Pancreas (tissue), 10 donors: ENCODE measurements at regions not wholly inside any gene's neighbourhood (a gene's known extent, or its start where the extent isn't known, plus 50 kb on each side); places are given as distances from the start of the nearest gene placed in this dataset.

Experiments
- ATAC-seq, 4 donors: fragments of 200-7000 bp; cut with Tn5 transposase; one replicate each; pipeline versions ENCODE4 v1.8.0 to v1.9.1; 2020; ENCODE audit warnings: mild to moderate bottlenecking in 4 of 4, moderate library complexity in 4 of 4
- DNase-seq, 6 donors: peaks; one replicate each; pipeline ENCODE4 v3.0.0-alpha.2; 2020
- FAIRE-seq: peaks from 2 replicates; lab custom pipeline; 2012; peaks lifted over from hg19 to GRCh38; lab: Jason Lieb, UNC
- H3K27ac ChIP-seq, 4 donors: fragments of 200-600 bp; sonication (generic); 1 replicate in 3 of 4; 2 replicates in 1 of 4; pipeline versions ENCODE4 v1.5.0 to v1.8.0; 2020
- H3K27me3 ChIP-seq, 4 donors: fragments of 200-600 bp; one replicate each; pipeline ENCODE4 v1.8.0; 2021
- H3K36me3 ChIP-seq, 3 donors: fragments of 200-600 bp; sonication (generic) in 1 of 3; one replicate each; pipeline versions ENCODE4 v1.5.0 to v1.8.0; 2020 to 2021
- H3K4me1 ChIP-seq, 3 donors: fragments of 200-600 bp; one replicate each; pipeline ENCODE4 v1.8.0; 2021
- H3K4me3 ChIP-seq, 4 donors: fragments of 200-600 bp; sonication (generic) in 2 of 4; one replicate each; pipeline versions ENCODE4 v1.5.0 to v1.8.0; 2020 to 2021
- H3K9me3 ChIP-seq, 4 donors: fragments of 200-600 bp; one replicate each; pipeline ENCODE4 v1.8.0; 2021
- WGBS, 2 donors: extraction: QIAGEN DNeasy Blood & Tissue Kit; methylation state at CpG; one replicate each; pipeline ENCODE4 v1.1.7; 2013; 5-methylcytosine and 5-hydroxymethylcytosine counted together
- intact Hi-C, 3 donors: fragments of 100-400 bp; cut with DNase I; formaldehyde crosslinking; loops; one replicate each; pipeline versions ENCODE4 v1.11.1 to v1.14.2; 2022
- TF ChIP-seq, protein P1 (sequence below), 4 donors: fragments of 200-600 bp; sonication (generic) in 3 of 4; IDR thresholded peaks; one replicate each; pipeline versions ENCODE4 v1.5.0 to v1.8.0; 2021; ENCODE audit warnings: antibody characterized with exemption in 4 of 4
- donor health status: healthy with polysubstance abuse.
- donor health status: DM: no; HTN: no; CAD: no; lungs with moderate emphysema.
- donor health status: DM: no; HTN: no; CAD: no.
- donor health status: control.
- donor health status: control.
- donor health status: Bipolar disorder and iron deficiency.
- donor health status: DM: yes; HTN: yes; CAD: no.
- donor health status: DM: no; HTN: no; CAD: no.
- donor health status: DM: no; HTN: no; CAD: no.
- donor health status: DM: yes; HTN: yes; CAD: no.

DNA sequence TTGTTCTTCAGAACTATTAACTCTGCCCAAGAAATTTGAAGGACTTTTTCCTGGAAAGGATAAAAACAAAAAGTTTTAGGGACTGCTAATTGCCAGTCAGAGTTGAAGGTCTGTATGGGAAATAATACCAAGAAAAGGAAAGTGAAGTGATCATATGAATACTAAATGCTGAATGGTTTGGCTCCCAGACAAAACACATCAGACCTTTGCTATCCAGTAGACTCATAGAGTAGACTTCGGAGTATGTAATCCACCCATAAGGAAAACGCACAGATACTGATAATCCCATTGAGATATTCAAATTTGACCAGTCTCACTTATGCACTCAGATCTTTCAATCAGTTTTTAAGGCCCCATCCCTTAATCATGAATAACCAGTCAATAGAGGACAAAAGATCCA, 319.0 kb upstream of the PTGER4 start:
- intact Hi-C loops = no loop called here
- WGBS, 2 donors = 42 to 50% methylated on average over 2 of the region's 2 CpGs
- no peak for FAIRE-seq

DNA sequence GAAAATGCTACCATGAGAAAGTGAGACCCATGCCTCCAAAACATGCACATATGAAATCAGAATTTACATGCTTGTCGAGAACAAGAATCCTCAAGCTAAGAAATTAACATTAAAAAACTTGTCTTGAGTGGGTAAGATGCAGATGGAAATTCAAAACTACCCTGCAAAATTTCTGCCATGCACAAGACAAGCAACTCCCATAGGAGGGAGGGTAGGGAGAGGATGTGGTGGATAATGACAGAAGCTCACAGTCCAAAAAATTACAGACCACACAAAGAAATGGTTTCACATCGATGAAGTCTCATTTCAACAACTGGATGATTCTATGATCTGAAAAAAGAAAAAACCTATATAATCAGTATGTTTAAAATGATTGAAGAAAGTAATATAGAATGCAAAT, 319.9 kb upstream of the PTGER4 start:
- TF ChIP-seq, protein P1, sequence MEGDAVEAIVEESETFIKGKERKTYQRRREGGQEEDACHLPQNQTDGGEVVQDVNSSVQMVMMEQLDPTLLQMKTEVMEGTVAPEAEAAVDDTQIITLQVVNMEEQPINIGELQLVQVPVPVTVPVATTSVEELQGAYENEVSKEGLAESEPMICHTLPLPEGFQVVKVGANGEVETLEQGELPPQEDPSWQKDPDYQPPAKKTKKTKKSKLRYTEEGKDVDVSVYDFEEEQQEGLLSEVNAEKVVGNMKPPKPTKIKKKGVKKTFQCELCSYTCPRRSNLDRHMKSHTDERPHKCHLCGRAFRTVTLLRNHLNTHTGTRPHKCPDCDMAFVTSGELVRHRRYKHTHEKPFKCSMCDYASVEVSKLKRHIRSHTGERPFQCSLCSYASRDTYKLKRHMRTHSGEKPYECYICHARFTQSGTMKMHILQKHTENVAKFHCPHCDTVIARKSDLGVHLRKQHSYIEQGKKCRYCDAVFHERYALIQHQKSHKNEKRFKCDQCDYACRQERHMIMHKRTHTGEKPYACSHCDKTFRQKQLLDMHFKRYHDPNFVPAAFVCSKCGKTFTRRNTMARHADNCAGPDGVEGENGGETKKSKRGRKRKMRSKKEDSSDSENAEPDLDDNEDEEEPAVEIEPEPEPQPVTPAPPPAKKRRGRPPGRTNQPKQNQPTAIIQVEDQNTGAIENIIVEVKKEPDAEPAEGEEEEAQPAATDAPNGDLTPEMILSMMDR (IDR thresholded peaks at IDR 0.05) = no peak
- H3K4me1 ChIP-seq = no peaks in the 10 kb centered on the region
- ATAC-seq = no peak
- H3K4me3 ChIP-seq = no peak overlapping the region
- no peak overlapping the region for H3K27ac ChIP-seq
- intact Hi-C loops = no loop called here
- no peaks in the 10 kb centered on the region for H3K27me3 ChIP-seq
- no peak for FAIRE-seq
- no peak for DNase-seq
- H3K36me3 ChIP-seq = no peaks in the 10 kb centered on the region
- no peaks in the 10 kb centered on the region for H3K9me3 ChIP-seq
- 78 to 98% methylated on average over 2 of the region's 2 CpGs for WGBS, 2 donors

More for the DNA sequence above, 319.0 kb upstream of the PTGER4 start:
- Histone ChIP-seq H3K27ac (no peak overlapping the region), H3K36me3 (no peaks in the 10 kb centered on the region), H3K27me3 (no peaks in the 10 kb centered on the region), H3K9me3 (no peaks in the 10 kb centered on the region), H3K4me1 (no peaks in the 10 kb centered on the region), H3K4me3 (no peak overlapping the region)
- ATAC-seq = no peak
- TF ChIP-seq, protein P1 (IDR thresholded peaks at IDR 0.05) = no peak
- no peak for DNase-seq

DNA sequence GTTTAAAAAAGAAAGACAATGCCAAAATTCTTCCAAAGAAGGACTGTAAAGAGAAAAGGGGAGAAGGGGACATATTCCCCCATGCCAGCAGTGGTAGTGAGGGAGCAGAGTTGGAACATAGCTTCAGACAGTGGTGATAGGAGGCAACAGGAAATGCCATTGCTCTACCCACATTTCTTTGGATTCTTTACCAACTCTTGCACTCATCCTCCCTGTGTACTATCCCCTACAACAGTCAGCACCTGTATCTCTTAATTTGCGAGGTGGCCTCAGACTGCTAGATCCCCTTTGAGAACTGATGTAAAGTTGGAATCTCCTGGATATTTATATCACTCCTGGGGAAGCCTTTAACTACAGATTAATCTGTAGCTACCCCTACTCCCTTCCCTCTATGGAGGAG, 320.6 kb upstream of the PTGER4 start:
- 90 to 91% methylated on average over 1 of the region's 1 CpG for WGBS, 2 donors
- Histone ChIP-seq H3K4me3 (no peak overlapping the region), H3K36me3 (no peaks in the 10 kb centered on the region), H3K9me3 (no peaks in the 10 kb centered on the region), H3K27ac (no peak overlapping the region), H3K27me3 (no peaks in the 10 kb centered on the region), H3K4me1 (no peaks in the 10 kb centered on the region)
- intact Hi-C loops = no loop called here
- DNase-seq (no peak), ATAC-seq (no peak), FAIRE-seq (no peak)
- TF ChIP-seq, protein P1 (IDR thresholded peaks at IDR 0.05) = no peak

DNA sequence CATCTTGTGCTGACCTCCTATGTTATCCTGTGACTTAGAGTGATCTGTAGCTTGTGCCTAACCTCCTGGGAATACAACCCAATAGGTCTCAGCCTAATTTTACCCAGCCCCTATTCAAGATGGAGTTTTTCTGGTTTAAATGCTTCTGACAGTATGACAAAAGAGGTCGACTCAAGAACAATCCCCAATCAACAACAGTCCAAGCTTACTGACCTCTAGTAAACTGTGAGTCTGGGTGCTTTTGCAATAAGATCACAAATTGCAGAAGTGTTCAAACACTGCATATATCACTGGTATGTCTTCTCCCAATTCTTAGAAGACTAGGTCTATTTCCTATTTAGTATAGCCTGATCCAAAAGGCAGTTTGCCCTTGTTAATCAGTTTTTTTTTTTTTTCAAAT, 323.5 kb upstream of the PTGER4 start:
- TF ChIP-seq, protein P1 (IDR thresholded peaks at IDR 0.05) = no peak
- intact Hi-C loops = no loop called here
- Histone ChIP-seq H3K4me3 (no peak overlapping the region), H3K9me3 (no peaks in the 10 kb centered on the region), H3K36me3 (no peaks in the 10 kb centered on the region), H3K27me3 (no peaks in the 10 kb centered on the region), H3K4me1 (no peaks in the 10 kb centered on the region), H3K27ac (no peak overlapping the region)
- no peak for DNase-seq
- no peak for FAIRE-seq
- 49 to 66% methylated on average over 1 of the region's 1 CpG for WGBS, 2 donors
- ATAC-seq = peak in 2 of 4 donors; percentile 74 to 77

DNA sequence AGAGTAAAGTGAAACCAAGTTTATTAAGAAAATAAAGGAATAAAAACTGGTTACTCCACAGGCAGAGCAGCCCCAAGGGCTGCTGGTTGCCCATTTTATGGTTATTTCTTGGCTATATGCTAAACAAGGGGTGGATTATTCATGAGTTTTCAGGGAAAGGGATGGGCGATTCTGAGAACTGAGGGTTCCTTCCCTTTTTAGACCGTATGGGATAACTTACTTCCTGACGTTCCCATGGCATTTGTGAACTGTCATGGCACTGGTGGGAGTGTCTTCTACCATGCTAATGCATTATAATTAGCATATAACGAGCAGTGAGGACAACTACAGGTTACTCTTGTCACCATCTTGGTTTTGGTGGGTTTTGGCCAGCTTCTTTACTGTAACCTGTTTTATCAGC, 323.9 kb upstream of the PTGER4 start:
- Histone ChIP-seq H3K9me3 (no peaks in the 10 kb centered on the region), H3K27ac (no peak overlapping the region), H3K36me3 (no peaks in the 10 kb centered on the region), H3K27me3 (no peaks in the 10 kb centered on the region), H3K4me1 (no peaks in the 10 kb centered on the region), H3K4me3 (no peak overlapping the region)
- intact Hi-C loops = no loop called here
- DNase-seq = no peak
- no peak for FAIRE-seq
- ATAC-seq = peak in 2 of 4 donors; percentile 20 to 32
- 59% methylated on average over 4 of the region's 4 CpGs for WGBS, 2 donors
- TF ChIP-seq, protein P1 (IDR thresholded peaks at IDR 0.05) = no peak
